Stimulated activated naive B cell treated with anti-CD40 and anti-IgM and Interleukin-4, amounts not matched to agents 10 μg/mL and 1 μg/mL and 100 μg/mL, for 72 hours (primary cell): ENCODE measurements at regions not wholly inside any gene's neighbourhood (a gene's known extent, or its start where the extent isn't known, plus 50 kb on each side); places are given as distances from the start of the nearest gene placed in this dataset.
A peak's percentile ranks its signal among the peaks of the same experiment; 100 is the strongest.
"Not testable (repeated sequence)": the region's sequence is repeated elsewhere in the genome, so short reads cannot be mapped to it uniquely, and the experiment has no call there.

Source experiments
- ATAC-seq, 2 donors: fragments of 150-1000 bp; cut with Tn5 transposase; replicated peaks; 2 replicates each; pipeline ENCODE4 v1.10.0; 2021; ENCODE audit warnings: moderate library complexity in 1 of 2
- DNase-seq: peaks from one replicate; pipeline ENCODE4 v3.0.0; 2021
- H3K27ac Mint-ChIP-seq: one replicate; pipeline ENCODE4 v1.8.0; 2022; ENCODE audit warnings: mild to moderate bottlenecking, mixed read lengths
- H3K27me3 Mint-ChIP-seq, 2 donors: one replicate each; pipeline ENCODE4 v1.8.0; 2022; ENCODE audit warnings: mixed read lengths in 2 of 2
- H3K36me3 Mint-ChIP-seq, 2 donors: one replicate each; pipeline ENCODE4 v1.8.0; 2022; ENCODE audit warnings: mixed read lengths in 2 of 2, mild to moderate bottlenecking in 1 of 2
- H3K4me1 Mint-ChIP-seq, 2 donors: one replicate each; pipeline ENCODE4 v1.8.0; 2022; ENCODE audit warnings: mixed read lengths in 2 of 2, mild to moderate bottlenecking in 1 of 2
- H3K4me3 Mint-ChIP-seq, 2 donors: one replicate each; pipeline ENCODE4 v1.8.0; 2022; ENCODE audit warnings: mild to moderate bottlenecking in 2 of 2, mixed read lengths in 2 of 2, moderate library complexity in 1 of 2
- H3K9me3 Mint-ChIP-seq, 2 donors: one replicate each; pipeline ENCODE4 v1.8.0; 2022; ENCODE audit warnings: mixed read lengths in 2 of 2, mild to moderate bottlenecking in 1 of 2

DNA sequence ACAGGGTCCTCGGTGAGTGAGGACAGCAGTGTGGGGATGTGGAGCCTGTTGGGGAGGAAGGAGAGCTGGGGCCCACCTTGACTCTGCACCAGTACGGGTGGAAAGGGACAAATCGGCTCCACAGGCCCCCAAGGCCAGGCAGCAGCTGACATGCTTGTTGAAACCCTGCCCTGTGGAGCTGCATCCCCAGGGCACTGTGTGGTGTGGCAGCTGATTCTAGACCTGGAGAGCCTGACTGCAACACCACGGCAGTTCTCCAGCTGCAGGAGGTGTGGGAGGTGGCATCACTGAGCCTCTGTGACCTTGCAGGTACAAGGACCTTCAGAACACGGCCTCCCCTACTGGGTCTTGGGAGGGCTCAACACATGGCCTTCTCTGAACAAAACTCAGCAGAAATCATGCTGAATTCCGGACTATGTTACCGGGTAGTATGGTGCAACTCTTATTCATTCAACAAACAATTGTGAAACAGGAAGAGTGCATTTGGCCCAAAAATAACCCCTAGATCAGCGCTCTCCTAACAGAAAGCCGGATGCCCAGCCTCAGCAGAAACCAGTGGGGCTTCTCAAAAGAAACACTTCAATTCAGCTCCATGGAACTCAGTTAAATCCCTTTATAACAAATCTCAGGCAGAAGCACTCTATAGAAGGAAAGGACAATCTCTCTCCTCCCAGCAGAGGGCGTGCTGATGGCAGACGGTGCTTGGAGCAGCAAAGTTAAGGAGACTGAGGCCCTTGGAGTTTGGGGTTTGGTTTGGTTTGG is 104.4 kb upstream of the SALL3 start:
- Mint-ChIP-seq H3K36me3 (no peaks in the 10 kb centered on the region), H3K4me3 (no peak overlapping the region), H3K27me3 (peaks cover 10 to 15% of the 10 kb centered on the region in 2 donors), H3K27ac (no peak overlapping the region), H3K4me1 (no peaks in the 10 kb centered on the region), H3K9me3 (no peaks in the 10 kb centered on the region)
- DNase-seq = no peak
- ATAC-seq = peak in 1 of 2 donors; percentile 57

DNA sequence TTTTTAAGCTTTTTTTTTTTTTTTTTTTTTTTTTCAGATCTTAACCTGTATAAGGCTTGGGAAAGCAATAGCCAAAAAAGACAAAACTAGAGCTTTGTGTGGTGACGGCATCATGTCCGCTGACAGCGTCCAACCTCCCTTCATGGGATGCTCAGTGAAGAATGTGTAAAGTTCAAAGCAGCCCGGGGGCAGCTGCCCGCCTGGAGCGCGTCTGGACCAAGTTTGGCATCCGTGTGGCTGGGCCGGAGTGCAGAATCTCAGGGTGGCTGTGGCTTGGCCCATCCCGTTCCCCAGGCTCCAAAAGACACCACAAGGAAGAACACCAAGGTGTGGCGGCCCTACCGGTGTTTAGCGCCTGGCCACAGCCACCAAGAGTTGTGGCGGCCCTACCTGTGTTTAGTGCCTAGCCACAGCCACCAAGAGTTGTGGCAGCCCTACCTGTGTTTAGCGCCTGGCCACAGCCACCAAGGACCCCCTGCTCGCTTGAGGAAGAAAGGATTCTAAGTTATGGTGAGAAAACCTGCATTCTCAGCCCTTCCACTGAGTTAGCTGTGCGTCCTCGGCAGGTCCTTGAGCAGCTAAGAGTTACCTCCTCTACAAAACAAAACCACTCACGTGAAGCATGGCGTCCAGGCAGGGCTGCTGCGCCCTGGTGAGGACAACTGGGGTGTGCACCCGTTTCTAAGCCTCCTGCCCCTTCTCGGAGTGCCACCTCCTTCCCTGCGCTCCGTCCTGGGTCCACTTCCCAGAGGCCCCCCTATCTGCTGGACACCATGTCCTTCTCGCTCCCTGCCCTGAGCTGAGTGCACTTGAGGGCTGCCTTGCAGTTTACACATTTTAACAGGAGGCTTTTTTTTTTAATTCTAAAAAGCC is 103.6 kb upstream of the SALL3 start:
- H3K27ac Mint-ChIP-seq = no peak overlapping the region
- no peaks in the 10 kb centered on the region for H3K36me3 Mint-ChIP-seq
- peaks cover 10 to 15% of the 10 kb centered on the region in 2 donors for H3K27me3 Mint-ChIP-seq

DNA sequence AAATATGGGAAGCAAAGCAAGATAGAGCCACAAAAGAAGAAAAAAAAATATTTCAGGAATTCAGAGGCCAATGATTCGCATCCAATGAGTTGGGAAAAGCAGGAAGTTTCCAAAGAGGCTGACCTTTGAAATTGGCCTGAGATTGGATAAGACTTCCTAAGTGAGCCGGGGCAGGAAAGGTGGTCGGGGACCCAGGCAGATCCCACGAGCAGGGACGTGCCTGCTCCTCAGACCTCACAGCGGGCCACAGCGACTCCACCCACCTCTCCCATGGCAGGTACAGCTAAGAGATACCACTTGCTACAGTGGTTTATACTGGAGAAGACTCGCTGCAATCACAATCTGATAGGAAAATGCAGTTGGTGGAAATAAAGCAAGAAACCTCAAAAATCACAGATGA is 102.8 kb upstream of the SALL3 start:
- Mint-ChIP-seq H3K36me3 (no peaks in the 10 kb centered on the region), H3K4me3 (no peak overlapping the region), H3K9me3 (no peaks in the 10 kb centered on the region), H3K4me1 (no peaks in the 10 kb centered on the region), H3K27ac (no peak overlapping the region), H3K27me3 (peaks cover 10 to 15% of the 10 kb centered on the region in 2 donors)
- ATAC-seq = no peak
- no peak for DNase-seq

More for the DNA sequence above, 103.6 kb upstream of the SALL3 start:
- no peaks in the 10 kb centered on the region for H3K9me3 Mint-ChIP-seq
- ATAC-seq (no peak), DNase-seq (no peak)
- no peak overlapping the region for H3K4me3 Mint-ChIP-seq
- no peaks in the 10 kb centered on the region for H3K4me1 Mint-ChIP-seq

DNA sequence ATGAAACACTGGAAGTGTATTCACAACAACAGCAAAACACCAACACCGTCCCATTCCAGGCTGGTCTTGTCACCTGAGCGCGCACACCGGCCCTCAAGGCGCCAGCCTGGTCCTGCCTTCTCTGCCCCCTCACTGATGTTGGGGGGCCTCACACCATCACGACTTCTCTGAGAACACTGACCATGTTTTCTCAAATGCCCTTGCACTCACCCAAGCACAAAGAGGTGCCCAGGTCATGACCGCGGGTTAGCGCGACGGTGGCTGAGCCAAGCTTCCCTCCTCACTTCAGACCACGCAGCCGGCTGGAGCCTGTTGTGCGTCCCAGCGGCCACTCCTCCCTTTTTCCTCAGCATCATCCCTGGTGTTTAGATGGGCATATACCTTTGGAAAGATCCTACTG is 101.3 kb upstream of the SALL3 start:
- H3K27ac Mint-ChIP-seq = no peak overlapping the region
- H3K4me3 Mint-ChIP-seq = no peak overlapping the region
- H3K4me1 Mint-ChIP-seq = no peaks in the 10 kb centered on the region
- H3K27me3 Mint-ChIP-seq = peaks cover 10 to 15% of the 10 kb centered on the region in 2 donors
- H3K9me3 Mint-ChIP-seq = peaks cover 2 to 3% of the 10 kb centered on the region in 2 donors
- no peak for ATAC-seq
- DNase-seq = no peak
- H3K36me3 Mint-ChIP-seq = no peaks in the 10 kb centered on the region

DNA sequence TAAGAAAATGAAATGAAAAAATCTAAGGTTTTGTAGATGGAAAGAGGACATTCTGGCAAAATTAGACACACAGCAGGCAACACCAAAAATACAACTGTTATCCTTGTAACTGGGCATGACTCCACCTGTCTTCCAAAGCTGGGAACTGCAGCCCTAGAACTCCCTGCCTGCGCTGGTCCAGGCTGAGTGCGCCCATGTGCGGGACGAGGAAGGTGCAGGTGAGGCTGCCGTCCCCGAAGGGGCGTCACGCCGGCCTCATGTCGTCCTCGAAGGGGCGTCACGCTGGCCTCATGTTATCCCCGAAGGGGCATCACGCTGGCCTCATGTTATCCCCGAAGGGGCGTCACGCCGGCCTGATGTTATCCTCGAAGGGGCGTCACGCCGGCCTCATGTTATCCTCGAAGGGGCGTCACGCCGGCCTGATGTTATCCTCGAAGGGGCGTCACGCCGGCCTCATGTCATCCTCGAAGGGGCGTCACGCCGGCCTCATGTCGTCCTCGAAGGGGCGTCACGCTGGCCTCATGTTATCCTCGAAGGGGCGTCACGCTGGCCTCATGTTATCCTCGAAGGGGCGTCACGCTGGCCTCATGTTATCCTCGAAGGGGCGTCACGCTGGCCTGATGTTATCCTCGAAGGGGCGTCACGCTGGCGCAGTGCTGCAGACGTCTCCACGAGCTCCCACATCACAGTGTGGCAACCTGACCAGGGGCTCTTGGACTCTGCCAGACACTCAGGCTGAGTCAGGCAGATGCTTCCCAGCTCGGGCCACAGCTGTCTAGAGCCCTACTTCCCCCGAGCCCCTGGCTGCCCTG is 100.3 kb upstream of the SALL3 start:
- not testable (repeated sequence) for ATAC-seq

DNA sequence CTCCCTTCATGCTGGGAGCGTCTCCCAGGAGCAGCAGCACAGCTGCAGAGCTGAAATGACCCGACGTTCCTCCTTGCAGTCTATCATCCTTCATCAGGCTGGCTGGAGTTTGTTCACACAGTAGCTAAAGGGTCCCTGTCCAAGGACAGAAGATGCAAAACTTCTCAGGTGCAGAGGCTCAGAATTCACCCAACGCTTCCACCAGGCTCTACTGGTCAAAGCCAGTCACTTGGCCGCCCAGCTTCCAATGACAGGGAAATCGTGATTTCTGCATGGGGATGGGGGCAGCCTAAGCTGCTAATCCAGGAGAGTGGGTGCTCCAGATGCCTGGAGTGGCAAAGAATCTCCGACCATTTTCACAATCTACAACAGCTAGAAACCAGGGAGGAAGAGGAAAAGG is 97.0 kb upstream of the SALL3 start:
- ATAC-seq (no peak), DNase-seq (no peak)
- Mint-ChIP-seq H3K4me3 (no peak overlapping the region), H3K27me3 (no peaks in the 10 kb centered on the region), H3K27ac (no peak overlapping the region), H3K4me1 (no peaks in the 10 kb centered on the region), H3K36me3 (peaks cover 0 to 2% of the 10 kb centered on the region in 2 donors), H3K9me3 (peaks cover 19 to 34% of the 10 kb centered on the region in 2 donors)

More for the DNA sequence above, 100.3 kb upstream of the SALL3 start:
- DNase-seq, H3K4me1 Mint-ChIP-seq, H3K9me3 Mint-ChIP-seq, H3K4me3 Mint-ChIP-seq, H3K27ac Mint-ChIP-seq, H3K36me3 Mint-ChIP-seq: not testable (repeated sequence)
- H3K27me3 Mint-ChIP-seq = peaks cover 10 to 15% of the 10 kb centered on the region in 2 donors

DNA sequence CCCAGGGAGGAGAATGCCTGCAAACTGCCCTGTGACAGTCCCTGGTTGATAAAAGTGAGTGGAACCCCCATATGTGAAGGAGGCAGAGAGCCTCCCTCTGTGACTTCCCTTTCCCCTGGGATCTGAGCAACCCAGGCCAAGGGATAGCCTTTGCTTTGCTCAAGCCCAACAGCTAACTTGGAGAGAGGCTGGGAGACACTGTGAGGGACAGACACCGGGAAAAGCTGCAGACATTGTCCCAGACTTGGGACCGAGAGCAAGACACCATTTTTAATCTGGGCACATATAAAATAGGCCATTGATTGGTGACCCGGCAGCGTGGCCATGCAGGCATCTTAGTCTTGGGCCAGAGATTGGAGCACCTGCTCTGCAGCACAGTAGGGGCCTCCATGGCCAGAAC is 96.1 kb upstream of the SALL3 start:
- ATAC-seq = no peak
- peaks cover 23 to 34% of the 10 kb centered on the region in 2 donors for H3K9me3 Mint-ChIP-seq
- DNase-seq = no peak
- no peak overlapping the region for H3K4me3 Mint-ChIP-seq
- peaks cover under 1 to 4% of the 10 kb centered on the region in 2 donors for H3K36me3 Mint-ChIP-seq
- no peak overlapping the region for H3K27ac Mint-ChIP-seq
- no peaks in the 10 kb centered on the region for H3K4me1 Mint-ChIP-seq
- H3K27me3 Mint-ChIP-seq = no peaks in the 10 kb centered on the region

DNA sequence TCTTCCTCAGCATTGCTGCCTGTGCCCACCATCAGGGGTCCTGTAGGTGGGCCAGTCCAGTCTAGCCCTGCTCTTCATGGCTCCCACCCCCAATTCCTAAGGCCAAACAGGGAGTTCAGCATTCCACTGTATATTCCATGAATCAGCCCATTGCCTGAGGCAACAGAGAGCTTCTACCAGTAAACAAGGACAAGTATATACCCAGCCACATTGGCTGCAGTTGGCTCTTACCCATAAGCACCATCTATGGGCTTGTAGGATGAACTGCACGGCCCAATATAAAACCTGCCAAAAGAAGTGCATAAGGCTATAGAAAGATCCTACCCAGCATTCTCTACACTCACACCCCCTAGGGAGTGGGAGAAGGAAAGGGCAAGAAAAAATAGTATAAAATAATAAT is 95.1 kb upstream of the SALL3 start:
- Mint-ChIP-seq H3K27me3 (no peaks in the 10 kb centered on the region), H3K9me3 (peaks cover 30 to 39% of the 10 kb centered on the region in 2 donors), H3K4me3 (no peak overlapping the region), H3K4me1 (no peaks in the 10 kb centered on the region), H3K36me3 (peaks cover 5 to 8% of the 10 kb centered on the region in 2 donors), H3K27ac (no peak overlapping the region)
- no peak for ATAC-seq
- no peak for DNase-seq

DNA sequence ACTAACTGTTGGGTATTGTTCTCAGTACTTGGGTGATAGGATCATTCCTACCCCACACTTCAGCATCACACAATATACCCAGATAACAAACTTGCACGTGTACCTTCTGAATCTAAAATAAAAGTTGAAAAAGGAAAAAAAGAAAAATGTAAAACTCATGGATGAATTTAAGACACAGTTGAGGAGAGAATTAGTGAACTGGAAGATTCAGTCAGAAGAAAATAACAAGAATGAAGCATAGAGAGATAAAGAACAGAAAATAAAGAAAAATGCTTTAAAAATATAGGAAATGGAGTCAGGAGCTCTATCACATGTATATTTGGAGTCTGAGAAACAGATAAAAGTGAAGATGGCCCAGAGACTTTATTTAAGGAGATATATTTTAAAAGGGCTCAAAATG is 90.4 kb upstream of the SALL3 start:
- peaks cover 5 to 8% of the 10 kb centered on the region in 2 donors for H3K36me3 Mint-ChIP-seq
- H3K27ac Mint-ChIP-seq = no peak overlapping the region
- ATAC-seq (no peak), DNase-seq (no peak)
- H3K9me3 Mint-ChIP-seq = peaks cover 38 to 41% of the 10 kb centered on the region in 2 donors
- no peaks in the 10 kb centered on the region for H3K27me3 Mint-ChIP-seq
- no peak overlapping the region for H3K4me3 Mint-ChIP-seq
- no peaks in the 10 kb centered on the region for H3K4me1 Mint-ChIP-seq

DNA sequence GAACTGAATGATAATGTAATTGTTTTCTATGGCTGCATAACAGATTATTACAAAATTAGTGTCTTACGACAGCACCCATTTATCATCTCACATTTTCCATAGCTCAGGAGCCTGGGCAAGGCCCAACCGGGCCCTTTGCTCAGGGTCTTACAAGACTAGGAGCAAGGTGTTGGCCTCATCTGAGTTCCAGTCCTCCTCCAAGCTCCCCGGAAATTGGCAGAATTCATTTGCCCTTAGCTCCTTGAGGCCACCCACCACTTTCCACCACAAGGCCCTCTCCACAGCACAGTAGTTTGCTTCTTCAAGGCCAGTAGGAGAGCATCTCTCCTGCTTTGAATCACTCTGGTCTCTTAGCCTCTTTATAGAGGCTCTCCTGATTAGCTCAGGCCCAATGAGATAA is 89.2 kb upstream of the SALL3 start:
- Mint-ChIP-seq H3K27ac (no peak overlapping the region), H3K4me3 (no peak overlapping the region), H3K4me1 (no peaks in the 10 kb centered on the region), H3K9me3 (peaks cover 30 to 34% of the 10 kb centered on the region in 2 donors), H3K27me3 (no peaks in the 10 kb centered on the region), H3K36me3 (peaks cover 3 to 8% of the 10 kb centered on the region in 2 donors)
- ATAC-seq (no peak), DNase-seq (no peak)

DNA sequence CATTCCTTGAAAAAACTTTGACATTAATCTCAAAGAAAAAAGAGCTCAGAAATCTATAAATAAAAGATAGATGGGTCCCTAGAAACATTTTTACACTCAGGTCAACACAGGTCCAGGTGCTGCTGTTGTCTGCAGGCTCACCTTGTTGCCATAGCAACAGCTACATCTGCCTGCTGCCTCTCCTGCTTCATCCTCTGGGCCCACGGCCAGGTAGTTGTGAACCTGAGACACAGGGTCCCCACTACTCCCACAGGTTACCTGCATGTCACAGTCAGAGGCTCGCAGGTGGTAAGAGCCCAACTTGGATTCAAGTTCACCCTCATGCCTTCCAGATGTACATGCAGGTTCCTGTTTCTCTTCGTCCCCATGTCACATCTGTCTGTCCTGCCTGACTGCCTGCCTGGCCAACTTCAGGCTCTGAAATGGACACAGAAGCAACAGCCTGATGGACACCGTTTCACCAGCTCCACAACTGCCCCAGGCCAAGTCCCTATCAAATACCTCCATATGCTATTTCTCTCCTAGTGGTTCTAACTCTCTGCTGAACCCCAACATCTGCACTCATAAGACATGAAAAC is 88.3 kb upstream of the SALL3 start:
- Mint-ChIP-seq H3K27me3 (no peaks in the 10 kb centered on the region), H3K4me1 (no peaks in the 10 kb centered on the region), H3K4me3 (no peak overlapping the region), H3K9me3 (peaks cover 23 to 32% of the 10 kb centered on the region in 2 donors), H3K36me3 (peaks cover 3 to 8% of the 10 kb centered on the region in 2 donors), H3K27ac (no peak overlapping the region)
- ATAC-seq = no peak
- no peak for DNase-seq

DNA sequence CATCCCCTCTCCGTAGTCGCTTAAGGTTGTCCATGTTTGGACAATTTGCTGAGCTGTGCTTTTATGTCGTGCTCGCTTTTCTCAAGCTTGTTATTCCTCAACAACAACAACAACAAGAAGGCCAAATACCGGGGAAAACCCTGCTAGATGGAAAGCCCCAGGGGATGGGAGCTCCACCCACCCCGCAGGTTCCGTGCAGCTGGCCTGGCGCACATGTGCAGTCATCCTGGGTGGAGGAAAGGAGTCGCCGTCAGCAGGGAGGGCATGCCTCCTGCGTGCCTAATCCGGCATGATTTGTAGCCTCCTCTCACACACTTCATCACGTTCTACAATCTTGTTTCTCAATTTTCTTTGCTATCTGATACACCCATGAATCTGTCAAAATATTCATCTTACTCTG is 87.4 kb upstream of the SALL3 start:
- H3K27ac Mint-ChIP-seq = no peak overlapping the region
- ATAC-seq (no peak), DNase-seq (no peak)
- no peak overlapping the region for H3K4me3 Mint-ChIP-seq
- H3K27me3 Mint-ChIP-seq = no peaks in the 10 kb centered on the region
- peaks cover 14 to 25% of the 10 kb centered on the region in 2 donors for H3K9me3 Mint-ChIP-seq
- no peaks in the 10 kb centered on the region for H3K4me1 Mint-ChIP-seq
- H3K36me3 Mint-ChIP-seq = peaks cover 3 to 8% of the 10 kb centered on the region in 2 donors

DNA sequence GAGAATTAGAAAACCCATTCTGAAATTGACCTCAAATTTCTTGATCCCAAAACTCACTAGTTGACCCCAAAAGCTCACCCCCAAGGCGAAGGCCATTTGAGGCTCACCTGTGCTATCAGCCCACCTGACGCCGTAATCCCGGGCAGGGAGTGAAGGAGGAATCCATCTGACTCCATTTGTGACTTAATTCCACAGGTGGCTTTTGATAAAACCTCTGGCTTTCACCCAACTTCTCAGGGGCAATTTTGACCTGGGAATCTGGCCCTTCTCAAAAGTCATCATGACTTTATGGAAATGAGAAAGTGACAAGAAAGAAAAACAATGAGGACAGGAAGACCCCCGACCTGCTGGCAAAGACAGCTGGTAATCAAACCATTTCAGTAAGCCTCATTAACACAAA is 86.9 kb upstream of the SALL3 start:
- H3K27ac Mint-ChIP-seq = no peak overlapping the region
- ATAC-seq (no peak), DNase-seq (no peak)
- peaks cover 3 to 8% of the 10 kb centered on the region in 2 donors for H3K36me3 Mint-ChIP-seq
- no peaks in the 10 kb centered on the region for H3K4me1 Mint-ChIP-seq
- H3K4me3 Mint-ChIP-seq = no peak overlapping the region
- H3K27me3 Mint-ChIP-seq = no peaks in the 10 kb centered on the region
- H3K9me3 Mint-ChIP-seq = peaks cover 11 to 22% of the 10 kb centered on the region in 2 donors
